Fibroblast of mammary gland (primary cell): ENCODE measurements at regions not wholly inside any gene's neighbourhood (a gene's known extent, or its start where the extent isn't known, plus 50 kb on each side); places are given as distances from the start of the nearest gene placed in this dataset.

ENCODE experiments used
- DNase-seq: peaks from one replicate; pipeline ENCODE4 v3.0.0-alpha.2; 2010; ENCODE audit warnings: low read depth
- H3K4me3 ChIP-seq: 2 replicates; pipeline ENCODE4 v1.5.1; 2011; ENCODE audit warnings: low read depth, mild to moderate bottlenecking, low read length, moderate library complexity; ENCODE audit not compliant: control insufficient read depth
- CTCF ChIP-seq: conservative IDR thresholded peaks from 2 replicates; pipeline ENCODE4 v1.5.1; 2011; ENCODE audit warnings: low read depth, low read length, inconsistent platforms; ENCODE audit not compliant: control insufficient read depth, insufficient read depth

- no peak for DNase-seq
- TF ChIP-seq CTCF, result no peak
- H3K4me3 ChIP-seq, result no peak overlapping the region
Observed at GRCh38 chr3:34396956-34397355, 598.5 kb downstream of the PDCD6IP start.

- DNase-seq, result no peak
- TF ChIP-seq CTCF, result no peak
- H3K4me3 ChIP-seq, result no peak overlapping the region
Observed at GRCh38 chr3:34399401-34399800, 601.0 kb downstream of the PDCD6IP start.

DNA sequence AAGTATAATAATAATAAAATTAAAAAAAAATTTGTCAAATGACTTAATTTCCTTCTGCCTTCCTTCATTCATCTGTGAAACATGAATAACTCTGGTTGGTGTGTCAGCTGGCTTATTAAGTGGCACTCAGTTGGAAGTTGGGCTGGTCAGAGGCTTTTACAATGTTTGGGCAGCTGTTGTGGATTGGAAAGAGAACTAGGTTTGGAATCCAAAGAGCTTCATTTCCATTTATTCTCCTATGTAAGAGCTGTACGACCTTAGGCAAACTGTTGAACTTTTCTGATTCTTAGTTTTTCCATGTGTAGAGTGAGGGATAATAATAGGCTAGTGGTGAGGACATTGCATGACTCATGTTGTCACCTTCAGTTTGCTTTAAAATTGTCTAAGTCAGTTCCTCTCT, 606.7 kb downstream of the PDCD6IP start:
- no peak for TF ChIP-seq CTCF
- no peak for DNase-seq
- H3K4me3 ChIP-seq, result no peak overlapping the region

DNA sequence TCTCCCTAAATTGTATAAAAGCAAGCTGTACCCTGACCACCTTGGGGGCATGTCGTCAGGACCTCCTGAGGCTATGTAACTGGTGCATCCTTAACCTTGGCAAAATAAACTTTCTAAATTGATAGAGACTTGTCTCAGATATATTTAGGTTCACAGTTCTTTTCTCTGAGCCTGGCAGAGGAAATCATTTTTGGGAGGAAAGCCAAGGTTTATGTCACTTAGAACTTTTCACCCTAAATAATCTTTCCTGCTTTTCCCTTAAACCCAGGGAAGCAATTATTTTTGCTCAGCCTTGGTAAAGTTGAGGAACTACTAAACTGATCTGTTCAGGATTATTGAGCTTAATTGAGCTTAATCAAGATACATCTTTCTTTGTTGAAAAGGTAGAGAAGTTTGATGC, 608.9 kb downstream of the PDCD6IP start:
- TF ChIP-seq CTCF, result no peak
- DNase-seq, result no peak
- no peak overlapping the region for H3K4me3 ChIP-seq

DNA sequence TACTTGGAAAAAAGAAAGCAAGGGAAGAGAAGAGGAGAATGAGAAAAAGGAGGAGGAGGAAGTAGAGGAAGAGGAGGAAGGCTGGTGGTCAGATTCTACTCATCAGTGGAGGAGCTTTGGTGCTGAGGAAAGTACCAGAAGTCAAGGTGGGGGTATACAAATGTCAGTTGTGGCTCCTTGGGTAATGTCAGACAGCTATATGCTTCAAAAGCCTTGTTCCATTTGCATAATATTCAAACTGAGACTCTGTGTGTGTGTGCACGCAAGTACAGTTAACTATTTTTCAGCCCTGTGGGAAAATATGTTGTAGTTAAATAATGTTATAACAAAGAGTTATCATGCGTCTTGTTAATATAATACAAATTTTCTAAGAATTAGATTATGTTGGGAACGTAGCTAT, 609.7 kb downstream of the PDCD6IP start:
- no peak overlapping the region for H3K4me3 ChIP-seq
- no peak for DNase-seq
- no peak for TF ChIP-seq CTCF

DNA sequence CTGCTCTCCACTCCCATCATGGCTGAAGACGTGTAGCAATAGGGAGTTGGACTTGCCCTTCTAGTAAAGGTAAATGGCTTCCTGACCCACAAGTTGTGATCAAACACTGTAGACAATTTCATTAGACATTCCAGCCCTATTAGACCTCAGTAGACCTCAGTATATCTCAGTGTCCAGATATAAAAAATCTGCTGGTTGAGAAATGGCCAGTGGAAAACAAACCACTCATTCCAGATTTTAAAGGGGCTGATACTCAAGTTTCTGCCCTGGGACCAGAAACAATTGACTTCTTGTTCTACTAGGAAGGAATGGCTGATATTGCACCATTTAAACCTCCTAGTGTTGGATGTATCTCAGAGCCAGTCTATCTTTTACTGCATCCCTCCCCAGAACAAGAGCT, 613.2 kb downstream of the PDCD6IP start:
- no peak overlapping the region for H3K4me3 ChIP-seq
- DNase-seq, result no peak
- TF ChIP-seq CTCF, result no peak

GRCh38 chr3:34419801-34420200, 621.4 kb downstream of the PDCD6IP start:
- no peak for DNase-seq
- H3K4me3 ChIP-seq, result no peak overlapping the region
- TF ChIP-seq CTCF, result no peak
